Body of pancreas (tissue), 4 donors: ENCODE measurements at regions not wholly inside any gene's neighbourhood (a gene's known extent, or its start where the extent isn't known, plus 50 kb on each side); places are given as distances from the start of the nearest gene placed in this dataset.

Experiments used
- ATAC-seq: fragments of 150-250 bp; one replicate; pipeline ENCODE4 v1.9.1; 2016
- DNase-seq, 4 donors: peaks; one replicate each; pipeline ENCODE4 v3.0.0-alpha.2; 2019
- H3K27ac ChIP-seq, 4 donors: fragments of 200-600 bp; sonication (generic); 1 replicate in 3 of 4; 2 replicates in 1 of 4; pipeline versions ENCODE4 v1.5.1 to v1.6.1; 2016 to 2019; ENCODE audit warnings: mild to moderate bottlenecking in 1 of 4, mixed read lengths in 1 of 4, moderate library complexity in 1 of 4
- H3K27me3 ChIP-seq, 2 donors: fragments of 200-600 bp; sonication (generic); one replicate each; pipeline ENCODE4 v1.6.0; 2016; ENCODE audit warnings: mild to moderate bottlenecking in 1 of 2
- H3K36me3 ChIP-seq, 2 donors: fragments of 200-600 bp; sonication (generic); replicated peaks in 1 of 2; 2 replicates each; pipeline ENCODE4 v1.5.1; 2016; ENCODE audit warnings: low read depth in 2 of 2; ENCODE audit not compliant: insufficient read depth in 1 of 2
- H3K4me1 ChIP-seq: fragments of 200-600 bp; sonication (generic); one replicate; pipeline ENCODE4 v1.6.0; 2016
- H3K4me3 ChIP-seq, 2 donors: fragments of 200-600 bp; sonication (generic); 1 replicate in 1 of 2; 2 replicates in 1 of 2; pipeline ENCODE4 v1.5.1; 2016 to 2019
- H3K9me3 ChIP-seq, 3 donors: fragments of 200-600 bp; sonication (generic); 1 replicate in 2 of 3; 2 replicates in 1 of 3; pipeline ENCODE4 v1.5.1; 2016
- POLR2A ChIP-seq, 3 donors: fragments of 450-650 bp; IDR thresholded peaks; one replicate each; pipeline ENCODE4 v1.6.1; 2016; ENCODE audit warnings: antibody characterized with exemption in 3 of 3, mild to moderate bottlenecking in 2 of 3
- WGBS, 2 donors: methylation state at CpG; one replicate each; pipeline ENCODE4 v1.1.5; 2017; 5-methylcytosine and 5-hydroxymethylcytosine counted together
- intact Hi-C: fragments of 100-400 bp; cut with DNase I; formaldehyde crosslinking; loops from one replicate; pipeline ENCODE4 v1.15.1; 2023
- TF ChIP-seq, protein P1 (sequence below), 7 experiments: fragments of 450-650 bp in 4 of 7; fragments of 200-600 bp in 3 of 7; sonication (generic) in 3 of 7; IDR thresholded peaks; one replicate each; pipeline ENCODE4 v1.5.1; 2016 to 2019; ENCODE audit warnings: antibody characterized with exemption in 7 of 7

DNA sequence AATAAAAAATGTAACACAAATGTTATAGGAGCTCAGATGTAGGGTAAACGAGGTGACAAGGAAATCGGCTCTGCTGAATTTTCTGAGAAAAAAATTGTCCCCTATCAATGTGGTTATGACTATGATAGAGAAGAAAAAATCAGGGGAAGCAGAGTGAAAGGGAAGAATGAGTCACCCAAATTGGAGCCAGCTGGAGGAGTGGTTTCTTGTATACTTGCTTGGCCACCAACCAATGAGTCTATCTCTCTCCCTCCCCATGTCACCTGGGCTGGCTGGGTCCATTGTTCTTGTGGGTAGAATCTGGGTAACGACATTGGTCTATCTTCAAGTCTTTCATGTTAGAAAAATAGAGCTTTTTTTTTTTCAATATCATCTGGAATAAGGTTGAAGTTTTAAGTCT lies 196.6 kb upstream of the FLRT2 start:
- H3K9me3 ChIP-seq, result no peaks in the 10 kb centered on the region
- H3K27ac ChIP-seq, result no peak overlapping the region
- H3K27me3 ChIP-seq, result no peaks in the 10 kb centered on the region
- DNase-seq, result peak in 1 of 4 donors; percentile 3
- 79 to 83% methylated on average over 3 of the region's 3 CpGs for WGBS, 2 donors
- intact Hi-C loops, result no loop called here
- no peak for ATAC-seq
- H3K4me1 ChIP-seq, result no peaks in the 10 kb centered on the region
- H3K4me3 ChIP-seq, result no peak overlapping the region
- no peaks in the 10 kb centered on the region for H3K36me3 ChIP-seq
- TF ChIP-seq, protein P1, sequence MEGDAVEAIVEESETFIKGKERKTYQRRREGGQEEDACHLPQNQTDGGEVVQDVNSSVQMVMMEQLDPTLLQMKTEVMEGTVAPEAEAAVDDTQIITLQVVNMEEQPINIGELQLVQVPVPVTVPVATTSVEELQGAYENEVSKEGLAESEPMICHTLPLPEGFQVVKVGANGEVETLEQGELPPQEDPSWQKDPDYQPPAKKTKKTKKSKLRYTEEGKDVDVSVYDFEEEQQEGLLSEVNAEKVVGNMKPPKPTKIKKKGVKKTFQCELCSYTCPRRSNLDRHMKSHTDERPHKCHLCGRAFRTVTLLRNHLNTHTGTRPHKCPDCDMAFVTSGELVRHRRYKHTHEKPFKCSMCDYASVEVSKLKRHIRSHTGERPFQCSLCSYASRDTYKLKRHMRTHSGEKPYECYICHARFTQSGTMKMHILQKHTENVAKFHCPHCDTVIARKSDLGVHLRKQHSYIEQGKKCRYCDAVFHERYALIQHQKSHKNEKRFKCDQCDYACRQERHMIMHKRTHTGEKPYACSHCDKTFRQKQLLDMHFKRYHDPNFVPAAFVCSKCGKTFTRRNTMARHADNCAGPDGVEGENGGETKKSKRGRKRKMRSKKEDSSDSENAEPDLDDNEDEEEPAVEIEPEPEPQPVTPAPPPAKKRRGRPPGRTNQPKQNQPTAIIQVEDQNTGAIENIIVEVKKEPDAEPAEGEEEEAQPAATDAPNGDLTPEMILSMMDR (IDR thresholded peaks at IDR 0.05), result no peak
- TF ChIP-seq POLR2A (IDR thresholded peaks at IDR 0.05), result no peak

DNA sequence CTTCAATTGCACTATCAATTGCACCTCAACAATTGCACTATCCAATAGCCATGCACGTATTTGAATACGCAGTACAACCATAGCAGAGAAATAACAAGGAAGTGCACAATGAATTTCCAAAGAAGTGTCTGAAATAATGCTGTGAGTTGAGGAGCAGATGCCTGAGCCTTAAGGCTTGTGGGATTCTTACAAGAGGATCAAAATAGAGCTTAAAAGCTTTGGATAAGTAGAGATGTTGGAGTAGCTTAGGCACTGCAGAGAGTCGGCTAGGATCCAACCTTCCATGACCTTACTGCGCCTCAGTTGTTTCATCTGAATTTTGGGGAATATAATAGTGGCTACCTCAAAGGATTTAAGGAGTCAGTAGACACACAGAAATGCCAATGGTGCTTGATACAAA lies 196.1 kb upstream of the FLRT2 start:
- H3K27me3 ChIP-seq, result no peaks in the 10 kb centered on the region
- no peak overlapping the region for H3K4me3 ChIP-seq
- no peak overlapping the region for H3K27ac ChIP-seq
- intact Hi-C loops, result no loop called here
- 97% methylated on average over 4 of the region's 4 CpGs for WGBS, 2 donors
- H3K4me1 ChIP-seq, result no peaks in the 10 kb centered on the region
- ATAC-seq, result no peak
- no peaks in the 10 kb centered on the region for H3K36me3 ChIP-seq
- TF ChIP-seq, protein P1 (IDR thresholded peaks at IDR 0.05), result no peak
- no peak for TF ChIP-seq POLR2A (IDR thresholded peaks at IDR 0.05)
- H3K9me3 ChIP-seq, result no peaks in the 10 kb centered on the region
- DNase-seq, result no peak

GRCh38 chr14:85334316-85334715 lies 195.6 kb upstream of the FLRT2 start:
- 67 to 70% methylated on average over 3 of the region's 3 CpGs for WGBS, 2 donors
- no peak for TF ChIP-seq POLR2A (IDR thresholded peaks at IDR 0.05)
- TF ChIP-seq, protein P1 (IDR thresholded peaks at IDR 0.05), result no peak
- H3K27me3 ChIP-seq, result no peaks in the 10 kb centered on the region
- intact Hi-C loops, result no loop called here
- DNase-seq, result no peak
- H3K9me3 ChIP-seq, result no peaks in the 10 kb centered on the region
- H3K4me1 ChIP-seq, result no peaks in the 10 kb centered on the region
- H3K36me3 ChIP-seq, result no peaks in the 10 kb centered on the region
- no peak for ATAC-seq
- no peak overlapping the region for H3K4me3 ChIP-seq
- H3K27ac ChIP-seq, result no peak overlapping the region

DNA sequence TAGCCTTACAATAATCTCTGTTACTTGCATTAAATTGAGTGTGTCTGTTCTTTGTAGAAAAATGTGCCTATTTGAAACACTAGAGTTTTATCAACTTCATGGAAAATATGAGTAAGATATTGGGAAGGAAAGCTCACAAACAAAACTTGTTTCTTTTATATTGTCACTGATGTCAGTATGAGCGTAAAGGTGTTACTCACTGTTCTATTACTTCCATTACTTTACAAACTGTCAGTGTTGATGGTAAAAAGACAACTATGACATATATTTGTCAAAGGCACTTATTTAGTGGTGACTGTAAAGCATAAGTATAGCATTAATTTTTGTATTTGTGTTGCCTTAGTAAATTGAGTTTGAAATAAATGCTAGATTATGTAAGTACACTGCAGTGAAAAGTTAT lies 193.7 kb upstream of the FLRT2 start:
- 100% methylated on average over 1 of the region's 1 CpG for WGBS, 2 donors
- no peak for ATAC-seq

DNA sequence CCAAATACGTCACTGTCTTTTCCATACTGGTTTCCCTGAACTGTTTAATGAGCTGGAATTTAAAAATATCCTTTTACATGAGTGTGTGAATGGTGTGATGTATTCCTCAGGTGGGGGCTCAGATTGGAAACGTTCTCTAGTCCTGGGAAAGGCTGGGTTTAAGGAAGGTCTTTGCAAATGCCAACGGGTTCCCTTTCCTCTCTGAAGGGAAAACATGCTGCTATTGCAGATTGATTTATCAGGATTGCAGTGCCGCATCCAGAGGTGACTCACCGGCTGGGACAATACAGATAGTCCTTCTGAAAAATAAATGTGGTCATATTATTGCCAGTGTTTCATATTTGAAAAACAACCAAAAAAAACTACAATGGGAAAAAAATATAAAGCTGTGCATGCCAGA lies 193.1 kb upstream of the FLRT2 start:
- WGBS, 2 donors, result 62 to 74% methylated on average over 5 of the region's 5 CpGs
- DNase-seq, result no peak
- ATAC-seq, result no peak

More for the DNA sequence above, 193.7 kb upstream of the FLRT2 start:
- no peak for DNase-seq
- Histone ChIP-seq H3K27ac (no peak overlapping the region), H3K36me3 (no peaks in the 10 kb centered on the region), H3K9me3 (no peaks in the 10 kb centered on the region), H3K4me1 (no peaks in the 10 kb centered on the region), H3K4me3 (no peak overlapping the region), H3K27me3 (no peaks in the 10 kb centered on the region)
- no peak for TF ChIP-seq POLR2A (IDR thresholded peaks at IDR 0.05)
- TF ChIP-seq, protein P1 (IDR thresholded peaks at IDR 0.05), result no peak
- intact Hi-C loops, result no loop called here

More for the DNA sequence above, 193.1 kb upstream of the FLRT2 start:
- no peaks in the 10 kb centered on the region for H3K4me1 ChIP-seq
- H3K4me3 ChIP-seq, result no peak overlapping the region
- H3K27ac ChIP-seq, result no peak overlapping the region
- no peaks in the 10 kb centered on the region for H3K36me3 ChIP-seq
- TF ChIP-seq, protein P1 (IDR thresholded peaks at IDR 0.05), result no peak
- no peak for TF ChIP-seq POLR2A (IDR thresholded peaks at IDR 0.05)
- intact Hi-C loops, result no loop called here
- no peaks in the 10 kb centered on the region for H3K27me3 ChIP-seq
- H3K9me3 ChIP-seq, result no peaks in the 10 kb centered on the region
